MM.1S (cell line): ENCODE measurements at regions not wholly inside any gene's neighbourhood (a gene's known extent, or its start where the extent isn't known, plus 50 kb on each side); places are given as distances from the start of the nearest gene placed in this dataset.

Source experiments
- EZH2 ChIP-seq: fragments of 300-600 bp; sonication (generic); optimal IDR thresholded peaks from 2 replicates; pipeline ENCODE3; 2017; ENCODE audit warnings: low read depth, mild to moderate bottlenecking, antibody characterized with exemption, low read length, mixed read lengths
- TF ChIP-seq, protein P1 (sequence below): fragments of 300-600 bp; sonication (generic); IDR thresholded peaks from 2 replicates; pipeline ENCODE4 v1.5.1; 2016; ENCODE audit warnings: antibody characterized with exemption, low read length, mixed read lengths

GRCh38 chr2:241947401-241947800 is 77.9 kb downstream of the RTP5 start:
- TF ChIP-seq, protein P1, sequence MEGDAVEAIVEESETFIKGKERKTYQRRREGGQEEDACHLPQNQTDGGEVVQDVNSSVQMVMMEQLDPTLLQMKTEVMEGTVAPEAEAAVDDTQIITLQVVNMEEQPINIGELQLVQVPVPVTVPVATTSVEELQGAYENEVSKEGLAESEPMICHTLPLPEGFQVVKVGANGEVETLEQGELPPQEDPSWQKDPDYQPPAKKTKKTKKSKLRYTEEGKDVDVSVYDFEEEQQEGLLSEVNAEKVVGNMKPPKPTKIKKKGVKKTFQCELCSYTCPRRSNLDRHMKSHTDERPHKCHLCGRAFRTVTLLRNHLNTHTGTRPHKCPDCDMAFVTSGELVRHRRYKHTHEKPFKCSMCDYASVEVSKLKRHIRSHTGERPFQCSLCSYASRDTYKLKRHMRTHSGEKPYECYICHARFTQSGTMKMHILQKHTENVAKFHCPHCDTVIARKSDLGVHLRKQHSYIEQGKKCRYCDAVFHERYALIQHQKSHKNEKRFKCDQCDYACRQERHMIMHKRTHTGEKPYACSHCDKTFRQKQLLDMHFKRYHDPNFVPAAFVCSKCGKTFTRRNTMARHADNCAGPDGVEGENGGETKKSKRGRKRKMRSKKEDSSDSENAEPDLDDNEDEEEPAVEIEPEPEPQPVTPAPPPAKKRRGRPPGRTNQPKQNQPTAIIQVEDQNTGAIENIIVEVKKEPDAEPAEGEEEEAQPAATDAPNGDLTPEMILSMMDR, result no peak
- TF ChIP-seq EZH2, result no peak
